ENCODE measurements at regions not wholly inside any gene's neighbourhood (a gene's known extent, or its start where the extent isn't known, plus 50 kb on each side); places are given as distances from the start of the nearest gene placed in this dataset.

GRCh38 chr1:55801481-55801880 lies 586.3 kb upstream of the USP24 start:
- no peak overlapping the region for H2AK5ac ChIP-seq (ENCODE audit: low read length, severe bottlenecking)
- H2BK120ac ChIP-seq (ENCODE audit: low read depth, low read length) = no peak overlapping the region
- no peak overlapping the region for H2BK5ac ChIP-seq (ENCODE audit: low read depth, low read length, poor library complexity, severe bottlenecking)

GRCh38 chr1:55800503-55800902 lies 585.3 kb upstream of the USP24 start:
- Histone ChIP-seq H3K9ac (ENCODE audit: low read length) (no peak overlapping the region), H3K27me3 (ENCODE audit: control insufficient read depth in 1 of 2, insufficient read depth in 1 of 2, low read length in 2 of 2) (no peaks in the 10 kb centered on the region), H3K4me1 (ENCODE audit: control insufficient read depth, insufficient read depth, low read depth, low read length) (no peaks in the 10 kb centered on the region), H3K9me3 (ENCODE audit: control insufficient read depth, low read length) (peaks cover 5% of the 10 kb centered on the region), H3K18ac (ENCODE audit: low read depth in 1 of 2, low read length in 2 of 2) (no peak overlapping the region), H2AFZ (ENCODE audit: low read depth, low read length) (no peak overlapping the region), H3K36me3 (ENCODE audit: control insufficient read depth in 1 of 2, insufficient read depth in 2 of 2, low read depth in 1 of 2, low read length in 2 of 2) (no peaks in the 10 kb centered on the region), H3K27ac (ENCODE audit: low read length, poor library complexity, severe bottlenecking) (no peak overlapping the region), H3K4me3 (ENCODE audit: insufficient read depth in 1 of 2, low read depth in 1 of 2, low read length in 2 of 2) (no peak overlapping the region), H2AK5ac (ENCODE audit: low read length, severe bottlenecking) (no peak overlapping the region), H3K4ac (ENCODE audit: low read depth in 1 of 2, low read length in 2 of 2) (no peak overlapping the region), H2BK15ac (ENCODE audit: low read depth, poor library complexity, severe bottlenecking) (no peak overlapping the region), H3K79me1 (replicated peaks; ENCODE audit: low read length, poor library complexity, severe bottlenecking) (no peaks in the 10 kb centered on the region), H4K8ac (ENCODE audit: low read length) (no peak overlapping the region), H3K23ac (ENCODE audit: low read length in 2 of 2) (no peak overlapping the region), H2BK5ac (ENCODE audit: low read depth, low read length, poor library complexity, severe bottlenecking) (no peak overlapping the region), H4K91ac (ENCODE audit: low read length) (no peak overlapping the region), H3K14ac (ENCODE audit: low read length in 2 of 2) (no peak overlapping the region), H3K4me2 (ENCODE audit: low read length, poor library complexity, severe bottlenecking) (no peak overlapping the region), H2BK120ac (ENCODE audit: low read depth, low read length) (no peak overlapping the region), H2BK12ac (ENCODE audit: low read length in 2 of 2) (no peak overlapping the region)
- no peak for DNase-seq
- WGBS = no CpG with 5 or more reads among the region's 1 CpG

More at GRCh38 chr1:55801481-55801880, 586.3 kb upstream of the USP24 start:
- Histone ChIP-seq H3K4ac (ENCODE audit: low read depth in 1 of 2, low read length in 2 of 2) (no peak overlapping the region), H4K8ac (ENCODE audit: low read length) (no peak overlapping the region), H3K9me3 (ENCODE audit: control insufficient read depth, low read length) (peaks cover 5% of the 10 kb centered on the region), H2BK15ac (ENCODE audit: low read depth, poor library complexity, severe bottlenecking) (no peak overlapping the region), H3K4me1 (ENCODE audit: control insufficient read depth, insufficient read depth, low read depth, low read length) (no peaks in the 10 kb centered on the region), H3K14ac (ENCODE audit: low read length in 2 of 2) (no peak overlapping the region), H3K23ac (ENCODE audit: low read length in 2 of 2) (no peak overlapping the region), H3K27ac (ENCODE audit: low read length, poor library complexity, severe bottlenecking) (no peak overlapping the region), H4K91ac (ENCODE audit: low read length) (no peak overlapping the region), H3K36me3 (ENCODE audit: control insufficient read depth in 1 of 2, insufficient read depth in 2 of 2, low read depth in 1 of 2, low read length in 2 of 2) (no peaks in the 10 kb centered on the region), H2BK12ac (ENCODE audit: low read length in 2 of 2) (no peak overlapping the region), H3K27me3 (ENCODE audit: control insufficient read depth in 1 of 2, insufficient read depth in 1 of 2, low read length in 2 of 2) (no peaks in the 10 kb centered on the region), H3K4me3 (ENCODE audit: insufficient read depth in 1 of 2, low read depth in 1 of 2, low read length in 2 of 2) (no peak overlapping the region), H3K9ac (ENCODE audit: low read length) (no peak overlapping the region), H2AFZ (ENCODE audit: low read depth, low read length) (no peak overlapping the region), H3K79me1 (replicated peaks; ENCODE audit: low read length, poor library complexity, severe bottlenecking) (no peaks in the 10 kb centered on the region), H3K18ac (ENCODE audit: low read depth in 1 of 2, low read length in 2 of 2) (no peak overlapping the region), H3K4me2 (ENCODE audit: low read length, poor library complexity, severe bottlenecking) (no peak overlapping the region)
- WGBS = 88% methylated on average over 1 of the region's 2 CpGs
- DNase-seq = no peak

- Histone ChIP-seq H3K9ac (ENCODE audit: low read length) (no peak overlapping the region), H3K27me3 (ENCODE audit: control insufficient read depth in 1 of 2, insufficient read depth in 1 of 2, low read length in 2 of 2) (no peaks in the 10 kb centered on the region), H2BK12ac (ENCODE audit: low read length in 2 of 2) (peak overlapping the region in 1 of 2 experiments; percentile 71), H3K23ac (ENCODE audit: low read length in 2 of 2) (no peak overlapping the region), H2AFZ (ENCODE audit: low read depth, low read length) (no peak overlapping the region), H2AK5ac (ENCODE audit: low read length, severe bottlenecking) (no peak overlapping the region), H3K4me1 (ENCODE audit: control insufficient read depth, insufficient read depth, low read depth, low read length) (no peaks in the 10 kb centered on the region), H3K14ac (ENCODE audit: low read length in 2 of 2) (no peak overlapping the region), H3K4me3 (ENCODE audit: insufficient read depth in 1 of 2, low read depth in 1 of 2, low read length in 2 of 2) (no peak overlapping the region), H4K8ac (ENCODE audit: low read length) (no peak overlapping the region), H2BK15ac (ENCODE audit: low read depth, poor library complexity, severe bottlenecking) (no peak overlapping the region), H3K9me3 (ENCODE audit: control insufficient read depth, low read length) (peaks cover 10% of the 10 kb centered on the region), H2BK120ac (ENCODE audit: low read depth, low read length) (no peak overlapping the region), H4K91ac (ENCODE audit: low read length) (no peak overlapping the region), H3K79me1 (replicated peaks; ENCODE audit: low read length, poor library complexity, severe bottlenecking) (no peaks in the 10 kb centered on the region), H2BK5ac (ENCODE audit: low read depth, low read length, poor library complexity, severe bottlenecking) (no peak overlapping the region), H3K18ac (ENCODE audit: low read depth in 1 of 2, low read length in 2 of 2) (no peak overlapping the region), H3K4me2 (ENCODE audit: low read length, poor library complexity, severe bottlenecking) (no peak overlapping the region), H3K27ac (ENCODE audit: low read length, poor library complexity, severe bottlenecking) (no peak overlapping the region), H3K36me3 (ENCODE audit: control insufficient read depth in 1 of 2, insufficient read depth in 2 of 2, low read depth in 1 of 2, low read length in 2 of 2) (no peaks in the 10 kb centered on the region), H3K4ac (ENCODE audit: low read depth in 1 of 2, low read length in 2 of 2) (no peak overlapping the region)
- 94% methylated on average over 6 of the region's 6 CpGs for WGBS
- no peak for DNase-seq
These were observed 578.7 kb upstream of the USP24 start for GRCh38 chr1:55793856-55794255.

- Histone ChIP-seq H3K18ac (ENCODE audit: low read depth in 1 of 2, low read length in 2 of 2) (no peak overlapping the region), H2BK15ac (ENCODE audit: low read depth, poor library complexity, severe bottlenecking) (no peak overlapping the region), H3K14ac (ENCODE audit: low read length in 2 of 2) (no peak overlapping the region), H4K91ac (ENCODE audit: low read length) (no peak overlapping the region), H3K27ac (ENCODE audit: low read length, poor library complexity, severe bottlenecking) (no peak overlapping the region), H3K9me3 (ENCODE audit: control insufficient read depth, low read length) (peaks cover 10% of the 10 kb centered on the region), H2BK12ac (ENCODE audit: low read length in 2 of 2) (no peak overlapping the region), H3K4ac (ENCODE audit: low read depth in 1 of 2, low read length in 2 of 2) (no peak overlapping the region), H3K4me1 (ENCODE audit: control insufficient read depth, insufficient read depth, low read depth, low read length) (no peaks in the 10 kb centered on the region), H2BK5ac (ENCODE audit: low read depth, low read length, poor library complexity, severe bottlenecking) (no peak overlapping the region), H2BK120ac (ENCODE audit: low read depth, low read length) (no peak overlapping the region), H3K23ac (ENCODE audit: low read length in 2 of 2) (no peak overlapping the region), H3K9ac (ENCODE audit: low read length) (no peak overlapping the region), H2AK5ac (ENCODE audit: low read length, severe bottlenecking) (no peak overlapping the region), H3K27me3 (ENCODE audit: control insufficient read depth in 1 of 2, insufficient read depth in 1 of 2, low read length in 2 of 2) (no peaks in the 10 kb centered on the region), H4K8ac (ENCODE audit: low read length) (no peak overlapping the region), H2AFZ (ENCODE audit: low read depth, low read length) (no peak overlapping the region), H3K36me3 (ENCODE audit: control insufficient read depth in 1 of 2, insufficient read depth in 2 of 2, low read depth in 1 of 2, low read length in 2 of 2) (no peaks in the 10 kb centered on the region), H3K79me1 (replicated peaks; ENCODE audit: low read length, poor library complexity, severe bottlenecking) (no peaks in the 10 kb centered on the region), H3K4me2 (ENCODE audit: low read length, poor library complexity, severe bottlenecking) (no peak overlapping the region), H3K4me3 (ENCODE audit: insufficient read depth in 1 of 2, low read depth in 1 of 2, low read length in 2 of 2) (no peak overlapping the region)
- DNase-seq = no peak
These were observed 577.7 kb upstream of the USP24 start for GRCh38 chr1:55792870-55793269.
